HepG2 (cell line): ENCODE measurements at regions not wholly inside any gene's neighbourhood (a gene's known extent, or its start where the extent isn't known, plus 50 kb on each side); places are given as distances from the start of the nearest gene placed in this dataset.

Experiments used
- ERF ChIP-seq: IDR thresholded peaks from 2 replicates; pipeline ENCODE4 v1.6.1; 2018; ENCODE audit warnings: missing biosample characterization, missing genetic modification reagents
- GATAD2A ChIP-seq: IDR thresholded peaks from 2 replicates; pipeline ENCODE4 v1.6.1; 2016
- KLF11 ChIP-seq: IDR thresholded peaks from 2 replicates; pipeline ENCODE4 v1.6.1; 2016; ENCODE audit warnings: missing compliant biosample characterization
- NKX3-1 ChIP-seq: sonication (generic); formaldehyde crosslinking; IDR thresholded peaks from 2 replicates; pipeline ENCODE4 v1.5.0; 2020; ENCODE audit warnings: missing genetic modification reagents
- POLR2G ChIP-seq: fragments of 200-400 bp; formaldehyde crosslinking; IDR thresholded peaks from 2 replicates; pipeline ENCODE4 v1.6.1; 2018; ENCODE audit warnings: mild to moderate bottlenecking, low read depth, low read length, moderate library complexity
- SAP130 ChIP-seq: IDR thresholded peaks from 2 replicates; pipeline ENCODE4 v1.6.1; 2016; ENCODE audit warnings: low read depth
- SOX5 ChIP-seq: IDR thresholded peaks from 2 replicates; pipeline ENCODE4 v1.6.1; 2016; ENCODE audit warnings: borderline replicate concordance
- ZNF280D ChIP-seq: sonication (generic); formaldehyde crosslinking; IDR thresholded peaks from 2 replicates; pipeline ENCODE4 v1.5.1; 2020; ENCODE audit warnings: mild to moderate bottlenecking, missing genetic modification reagents
- TF ChIP-seq, protein P1 (sequence below): sonication (generic); formaldehyde crosslinking; IDR thresholded peaks from 2 replicates; pipeline ENCODE4 v1.8.0; 2022; ENCODE audit warnings: missing genetic modification reagents, mild to moderate bottlenecking, moderate library complexity, borderline replicate concordance
- TF ChIP-seq, protein P2 (sequence below): IDR thresholded peaks from 2 replicates; pipeline ENCODE4 v1.4.0; 2020; ENCODE audit warnings: mild to moderate bottlenecking, missing genetic modification reagents

DNA sequence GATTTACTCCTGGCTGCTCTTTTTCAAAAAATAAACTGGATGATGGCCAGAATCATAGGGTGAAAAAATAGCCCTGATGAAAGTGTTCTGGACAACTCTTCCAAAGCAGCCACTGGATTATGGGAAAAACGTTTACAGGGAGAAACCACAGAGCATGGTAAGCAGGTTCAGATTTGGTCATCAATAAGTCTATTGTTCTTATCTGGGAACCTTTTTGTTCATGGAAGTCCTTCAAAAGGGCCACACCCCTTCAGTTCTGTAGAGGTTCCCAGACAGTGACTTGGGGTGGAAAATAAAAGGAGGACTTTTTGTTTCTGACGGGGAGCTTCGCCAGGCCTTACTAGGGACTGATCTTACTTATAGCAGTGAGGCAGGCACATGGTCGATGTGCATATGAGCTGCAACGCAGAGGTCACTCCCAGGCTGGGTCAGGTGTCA, 117.4 kb upstream of the SLC38A2 start (continued):
- no peak for TF ChIP-seq ZNF280D (CRISPR knock-in tag)
- TF ChIP-seq NKX3-1 (CRISPR knock-in tag): peak; percentile 22; the same call in 1 of the 2 replicates
- 0 out of 2 replicates have a peak, but pooled peaks have one; percentile 27 for TF ChIP-seq KLF11
- TF ChIP-seq, protein P1, sequence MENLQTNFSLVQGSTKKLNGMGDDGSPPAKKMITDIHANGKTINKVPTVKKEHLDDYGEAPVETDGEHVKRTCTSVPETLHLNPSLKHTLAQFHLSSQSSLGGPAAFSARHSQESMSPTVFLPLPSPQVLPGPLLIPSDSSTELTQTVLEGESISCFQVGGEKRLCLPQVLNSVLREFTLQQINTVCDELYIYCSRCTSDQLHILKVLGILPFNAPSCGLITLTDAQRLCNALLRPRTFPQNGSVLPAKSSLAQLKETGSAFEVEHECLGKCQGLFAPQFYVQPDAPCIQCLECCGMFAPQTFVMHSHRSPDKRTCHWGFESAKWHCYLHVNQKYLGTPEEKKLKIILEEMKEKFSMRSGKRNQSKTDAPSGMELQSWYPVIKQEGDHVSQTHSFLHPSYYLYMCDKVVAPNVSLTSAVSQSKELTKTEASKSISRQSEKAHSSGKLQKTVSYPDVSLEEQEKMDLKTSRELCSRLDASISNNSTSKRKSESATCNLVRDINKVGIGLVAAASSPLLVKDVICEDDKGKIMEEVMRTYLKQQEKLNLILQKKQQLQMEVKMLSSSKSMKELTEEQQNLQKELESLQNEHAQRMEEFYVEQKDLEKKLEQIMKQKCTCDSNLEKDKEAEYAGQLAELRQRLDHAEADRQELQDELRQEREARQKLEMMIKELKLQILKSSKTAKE (CRISPR knock-in tag): no peak
- peak; percentile 20; the same call in 1 of the 2 replicates for TF ChIP-seq SAP130 (CRISPR knock-in tag)
- TF ChIP-seq GATAD2A: peak; percentile 53
- TF ChIP-seq ERF (CRISPR knock-in tag): 0 out of 2 replicates have a peak, but pooled peaks have one; percentile 12
- TF ChIP-seq SOX5 (CRISPR knock-in tag): peak; percentile 95
- TF ChIP-seq, protein P2, sequence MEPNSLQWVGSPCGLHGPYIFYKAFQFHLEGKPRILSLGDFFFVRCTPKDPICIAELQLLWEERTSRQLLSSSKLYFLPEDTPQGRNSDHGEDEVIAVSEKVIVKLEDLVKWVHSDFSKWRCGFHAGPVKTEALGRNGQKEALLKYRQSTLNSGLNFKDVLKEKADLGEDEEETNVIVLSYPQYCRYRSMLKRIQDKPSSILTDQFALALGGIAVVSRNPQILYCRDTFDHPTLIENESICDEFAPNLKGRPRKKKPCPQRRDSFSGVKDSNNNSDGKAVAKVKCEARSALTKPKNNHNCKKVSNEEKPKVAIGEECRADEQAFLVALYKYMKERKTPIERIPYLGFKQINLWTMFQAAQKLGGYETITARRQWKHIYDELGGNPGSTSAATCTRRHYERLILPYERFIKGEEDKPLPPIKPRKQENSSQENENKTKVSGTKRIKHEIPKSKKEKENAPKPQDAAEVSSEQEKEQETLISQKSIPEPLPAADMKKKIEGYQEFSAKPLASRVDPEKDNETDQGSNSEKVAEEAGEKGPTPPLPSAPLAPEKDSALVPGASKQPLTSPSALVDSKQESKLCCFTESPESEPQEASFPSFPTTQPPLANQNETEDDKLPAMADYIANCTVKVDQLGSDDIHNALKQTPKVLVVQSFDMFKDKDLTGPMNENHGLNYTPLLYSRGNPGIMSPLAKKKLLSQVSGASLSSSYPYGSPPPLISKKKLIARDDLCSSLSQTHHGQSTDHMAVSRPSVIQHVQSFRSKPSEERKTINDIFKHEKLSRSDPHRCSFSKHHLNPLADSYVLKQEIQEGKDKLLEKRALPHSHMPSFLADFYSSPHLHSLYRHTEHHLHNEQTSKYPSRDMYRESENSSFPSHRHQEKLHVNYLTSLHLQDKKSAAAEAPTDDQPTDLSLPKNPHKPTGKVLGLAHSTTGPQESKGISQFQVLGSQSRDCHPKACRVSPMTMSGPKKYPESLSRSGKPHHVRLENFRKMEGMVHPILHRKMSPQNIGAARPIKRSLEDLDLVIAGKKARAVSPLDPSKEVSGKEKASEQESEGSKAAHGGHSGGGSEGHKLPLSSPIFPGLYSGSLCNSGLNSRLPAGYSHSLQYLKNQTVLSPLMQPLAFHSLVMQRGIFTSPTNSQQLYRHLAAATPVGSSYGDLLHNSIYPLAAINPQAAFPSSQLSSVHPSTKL (CRISPR knock-in tag): peak; percentile 59; the same call in 1 of the 2 replicates
- TF ChIP-seq POLR2G: 0 out of 2 replicates have a peak, but pooled peaks have one; percentile 49
